Sigmoid colon (tissue), 6 donors: ENCODE measurements at regions not wholly inside any gene's neighbourhood (a gene's known extent, or its start where the extent isn't known, plus 50 kb on each side); places are given as distances from the start of the nearest gene placed in this dataset.

Experiments
- DNase-seq: peaks from one replicate; pipeline ENCODE4 v3.0.0-alpha.2; 2019
- H3K27ac ChIP-seq, 4 donors: fragments of 200-600 bp; sonication (generic); one replicate each; pipeline ENCODE4 v1.5.1; 2016 to 2019; ENCODE audit warnings: mild to moderate bottlenecking in 1 of 4
- H3K27me3 ChIP-seq, 3 donors: fragments of 200-600 bp; sonication (generic); one replicate each; pipeline ENCODE4 v1.5.1; 2019; ENCODE audit warnings: mild to moderate bottlenecking in 1 of 3
- H3K36me3 ChIP-seq, 4 donors: fragments of 200-600 bp; sonication (generic); one replicate each; pipeline ENCODE4 v1.5.1; 2016 to 2019
- H3K4me1 ChIP-seq, 4 donors: fragments of 200-600 bp; sonication (generic); one replicate each; pipeline ENCODE4 v1.5.1; 2017 to 2019
- H3K4me3 ChIP-seq, 4 donors: fragments of 200-600 bp; sonication (generic); one replicate each; pipeline ENCODE4 v1.5.1; 2017 to 2019; ENCODE audit warnings: mild to moderate bottlenecking in 2 of 4, moderate library complexity in 1 of 4
- H3K9me3 ChIP-seq, 4 donors: fragments of 200-600 bp in 3 of 4; sonication (generic) in 3 of 4; one replicate each; pipeline versions ENCODE4 v1.5.1 to v1.6.1; 2013 to 2019
- CTCF ChIP-seq, 4 experiments: fragments of 450-650 bp in 3 of 4; fragments of 200-600 bp in 1 of 4; IDR thresholded peaks; one replicate each; pipeline ENCODE4 v1.5.1; 2016 to 2019; ENCODE audit warnings: antibody characterized with exemption in 4 of 4, mild to moderate bottlenecking in 3 of 4, moderate library complexity in 2 of 4
- EP300 ChIP-seq, 4 donors: sonication (generic); formaldehyde crosslinking; IDR thresholded peaks; one replicate each; pipeline ENCODE4 v1.6.1; 2017; ENCODE audit warnings: antibody characterized with exemption in 4 of 4
- POLR2A ChIP-seq, 2 donors: fragments of 450-650 bp; IDR thresholded peaks; one replicate each; pipeline ENCODE4 v1.6.1; 2016; ENCODE audit warnings: antibody characterized with exemption in 2 of 2, mild to moderate bottlenecking in 2 of 2, moderate library complexity in 2 of 2
- POLR2AphosphoS5 ChIP-seq, 4 donors: sonication (generic); formaldehyde crosslinking; IDR thresholded peaks; one replicate each; pipeline ENCODE4 v1.6.1; 2017; ENCODE audit warnings: antibody characterized with exemption in 4 of 4
- WGBS, 2 donors: extraction: QIAGEN DNeasy Blood & Tissue Kit; methylation state at CpG; one replicate each; pipeline ENCODE4 v1.1.7; 2013; 5-methylcytosine and 5-hydroxymethylcytosine counted together
- intact Hi-C: fragments of 100-400 bp; cut with DNase I; formaldehyde crosslinking; loops from one replicate; pipeline ENCODE4 v1.15.1; 2023
- donor health status: healthy with polysubstance abuse.
- donor health status: healthy.

- Histone ChIP-seq H3K9me3 (no peaks in the 10 kb centered on the region), H3K27me3 (peaks cover 0 to 28% (median 0%) of the 10 kb centered on the region in 3 donors), H3K4me1 (peaks cover 0 to 8% (median 4%) of the 10 kb centered on the region in 4 donors), H3K4me3 (no peak overlapping the region), H3K36me3 (no peaks in the 10 kb centered on the region), H3K27ac (no peak overlapping the region)
- no peak for DNase-seq
- no peak for TF ChIP-seq POLR2AphosphoS5 (IDR thresholded peaks at IDR 0.05)
- no peak for TF ChIP-seq CTCF (IDR thresholded peaks at IDR 0.05)
- TF ChIP-seq POLR2A (IDR thresholded peaks at IDR 0.05), result no peak
- TF ChIP-seq EP300 (IDR thresholded peaks at IDR 0.05), result no peak
- intact Hi-C loops, result no loop called here
- 56 to 71% methylated on average over 3 of the region's 3 CpGs for WGBS, 2 donors
Observed at GRCh38 chr2:48890454-48891131, 135.1 kb upstream of the LHCGR start.

- WGBS, 2 donors, result 32 to 46% methylated on average over 3 of the region's 3 CpGs
- intact Hi-C loops, result no loop called here
- H3K27ac ChIP-seq, result no peak overlapping the region
- peaks cover 0 to 8% (median 4%) of the 10 kb centered on the region in 4 donors for H3K4me1 ChIP-seq
- TF ChIP-seq POLR2A (IDR thresholded peaks at IDR 0.05) (no peak), POLR2AphosphoS5 (IDR thresholded peaks at IDR 0.05) (no peak), EP300 (IDR thresholded peaks at IDR 0.05) (no peak), CTCF (IDR thresholded peaks at IDR 0.05) (no peak)
- no peaks in the 10 kb centered on the region for H3K36me3 ChIP-seq
- H3K27me3 ChIP-seq, result peaks cover 0 to 47% (median 0%) of the 10 kb centered on the region in 3 donors
- H3K4me3 ChIP-seq, result no peak overlapping the region
- no peak for DNase-seq
- no peaks in the 10 kb centered on the region for H3K9me3 ChIP-seq
Observed at GRCh38 chr2:48888066-48888465, 132.5 kb upstream of the LHCGR start.

GRCh38 chr2:48886919-48887318 lies 131.4 kb upstream of the LHCGR start:
- WGBS, 2 donors, result 63 to 82% methylated on average over 3 of the region's 3 CpGs
- intact Hi-C loops, result no loop called here
- Histone ChIP-seq H3K27ac (no peak overlapping the region), H3K9me3 (no peaks in the 10 kb centered on the region), H3K4me1 (peaks cover 0 to 8% (median 4%) of the 10 kb centered on the region in 4 donors), H3K36me3 (no peaks in the 10 kb centered on the region), H3K4me3 (no peak overlapping the region), H3K27me3 (peaks cover 0 to 55% (median 0%) of the 10 kb centered on the region in 3 donors)
- DNase-seq, result no peak
- TF ChIP-seq CTCF (IDR thresholded peaks at IDR 0.05) (no peak), POLR2AphosphoS5 (IDR thresholded peaks at IDR 0.05) (no peak), EP300 (IDR thresholded peaks at IDR 0.05) (no peak), POLR2A (IDR thresholded peaks at IDR 0.05) (no peak)

- H3K9me3 ChIP-seq, result no peaks in the 10 kb centered on the region
- H3K4me1 ChIP-seq, result peaks cover 0 to 8% (median 4%) of the 10 kb centered on the region in 4 donors
- no peak overlapping the region for H3K4me3 ChIP-seq
- TF ChIP-seq EP300 (IDR thresholded peaks at IDR 0.05), result no peak
- TF ChIP-seq POLR2A (IDR thresholded peaks at IDR 0.05), result no peak
- TF ChIP-seq CTCF (IDR thresholded peaks at IDR 0.05), result no peak
- TF ChIP-seq POLR2AphosphoS5 (IDR thresholded peaks at IDR 0.05), result no peak
- no peak for DNase-seq
- peaks cover 0 to 55% (median 0%) of the 10 kb centered on the region in 3 donors for H3K27me3 ChIP-seq
- 93 to 94% methylated on average over 1 of the region's 1 CpG for WGBS, 2 donors
- no peak overlapping the region for H3K27ac ChIP-seq
- intact Hi-C loops, result no loop called here
- no peaks in the 10 kb centered on the region for H3K36me3 ChIP-seq
Observed at GRCh38 chr2:48885841-48886240, 130.3 kb upstream of the LHCGR start.

- H3K27me3 ChIP-seq, result peaks cover 0 to 67% (median 0%) of the 10 kb centered on the region in 3 donors
- intact Hi-C loops, result no loop called here
- DNase-seq, result no peak
- no peak for TF ChIP-seq POLR2AphosphoS5 (IDR thresholded peaks at IDR 0.05)
- TF ChIP-seq POLR2A (IDR thresholded peaks at IDR 0.05), result no peak
- TF ChIP-seq EP300 (IDR thresholded peaks at IDR 0.05), result no peak
- no peak for TF ChIP-seq CTCF (IDR thresholded peaks at IDR 0.05)
- H3K27ac ChIP-seq, result no peak overlapping the region
- 76 to 87% methylated on average over 6 of the region's 6 CpGs for WGBS, 2 donors
- no peaks in the 10 kb centered on the region for H3K36me3 ChIP-seq
- H3K4me3 ChIP-seq, result no peak overlapping the region
- no peaks in the 10 kb centered on the region for H3K4me1 ChIP-seq
- H3K9me3 ChIP-seq, result no peaks in the 10 kb centered on the region
Observed at GRCh38 chr2:48883661-48884060, 128.1 kb upstream of the LHCGR start.
